Stimulated activated effector memory CD8-positive, alpha-beta T cell treated with anti-CD3 and anti-CD28 coated beads, Interleukin-12 subunit alpha, Interleukin-12 subunit beta, amount 100 ng/mL, for 72 hours (primary cell): ENCODE measurements at regions not wholly inside any gene's neighbourhood (a gene's known extent, or its start where the extent isn't known, plus 50 kb on each side); places are given as distances from the start of the nearest gene placed in this dataset.

Experiments
- ATAC-seq: fragments of 150-1000 bp; cut with Tn5 transposase; 2 replicates; pipeline ENCODE4 v1.10.0; 2021
- DNase-seq, 2 donors: peaks; one replicate each; pipeline ENCODE4 v3.0.0; 2021 to 2022; ENCODE audit warnings: low spot score in 2 of 2
- H3K27ac Mint-ChIP-seq: one replicate; pipeline ENCODE4 v1.8.0; 2022; ENCODE audit warnings: mild to moderate bottlenecking, mixed read lengths
- H3K36me3 Mint-ChIP-seq: one replicate; pipeline ENCODE4 v1.8.0; 2022; ENCODE audit warnings: mild to moderate bottlenecking, mixed read lengths
- H3K4me1 Mint-ChIP-seq: one replicate; pipeline ENCODE4 v1.8.0; 2022; ENCODE audit warnings: mixed read lengths
- H3K4me3 Mint-ChIP-seq: one replicate; pipeline ENCODE4 v1.8.0; 2022; ENCODE audit warnings: mild to moderate bottlenecking, mixed read lengths
- H3K9me3 Mint-ChIP-seq: one replicate; pipeline ENCODE4 v1.8.0; 2022; ENCODE audit warnings: mixed read lengths

- H3K36me3 Mint-ChIP-seq, result no peaks in the 10 kb centered on the region
Observed at GRCh38 chr4:125481334-125482045, 166.7 kb downstream of the FAT4 start.

GRCh38 chr4:125482822-125483221 lies 168.1 kb downstream of the FAT4 start:
- no peaks in the 10 kb centered on the region for H3K4me1 Mint-ChIP-seq
- DNase-seq, result no peak
- no peaks in the 10 kb centered on the region for H3K36me3 Mint-ChIP-seq
- H3K9me3 Mint-ChIP-seq, result peaks cover 10% of the 10 kb centered on the region
- no peak overlapping the region for H3K4me3 Mint-ChIP-seq
- no peak overlapping the region for H3K27ac Mint-ChIP-seq
- no peak for ATAC-seq

More at GRCh38 chr4:125481334-125482045, 166.7 kb downstream of the FAT4 start:
- H3K4me1 Mint-ChIP-seq, result no peaks in the 10 kb centered on the region
- H3K27ac Mint-ChIP-seq, result no peak overlapping the region
- no peak overlapping the region for H3K4me3 Mint-ChIP-seq
- peaks cover 10% of the 10 kb centered on the region for H3K9me3 Mint-ChIP-seq
- ATAC-seq (no peak), DNase-seq (no peak)

GRCh38 chr4:125483278-125483677 lies 168.5 kb downstream of the FAT4 start:
- no peaks in the 10 kb centered on the region for H3K36me3 Mint-ChIP-seq
- H3K9me3 Mint-ChIP-seq, result peaks cover 15% of the 10 kb centered on the region
- no peaks in the 10 kb centered on the region for H3K4me1 Mint-ChIP-seq
- no peak for ATAC-seq
- H3K27ac Mint-ChIP-seq, result no peak overlapping the region
- no peak overlapping the region for H3K4me3 Mint-ChIP-seq
- no peak for DNase-seq

DNA sequence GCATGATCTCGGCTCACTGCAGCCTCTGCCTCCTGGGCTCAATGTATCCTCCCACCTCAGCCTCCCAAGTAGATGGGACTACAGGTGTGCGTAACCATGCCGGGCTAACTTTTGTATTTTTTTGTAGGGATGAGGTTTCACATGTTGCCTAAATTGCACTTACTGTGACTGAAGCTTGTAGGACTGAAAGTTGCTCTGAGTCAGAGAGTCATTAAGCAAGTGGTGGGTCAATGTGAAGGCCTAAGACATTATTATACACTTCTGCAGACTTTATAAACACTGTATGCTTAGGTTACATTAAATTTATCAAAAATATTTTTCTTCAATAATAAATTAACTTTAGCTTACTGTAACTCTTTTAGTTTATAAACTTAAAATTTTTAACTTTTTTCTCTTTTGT lies 170.2 kb downstream of the FAT4 start:
- Mint-ChIP-seq H3K4me1 (no peaks in the 10 kb centered on the region), H3K4me3 (no peak overlapping the region), H3K27ac (no peak overlapping the region), H3K36me3 (no peaks in the 10 kb centered on the region), H3K9me3 (peaks cover 13% of the 10 kb centered on the region)
- ATAC-seq (no peak), DNase-seq (no peak)

DNA sequence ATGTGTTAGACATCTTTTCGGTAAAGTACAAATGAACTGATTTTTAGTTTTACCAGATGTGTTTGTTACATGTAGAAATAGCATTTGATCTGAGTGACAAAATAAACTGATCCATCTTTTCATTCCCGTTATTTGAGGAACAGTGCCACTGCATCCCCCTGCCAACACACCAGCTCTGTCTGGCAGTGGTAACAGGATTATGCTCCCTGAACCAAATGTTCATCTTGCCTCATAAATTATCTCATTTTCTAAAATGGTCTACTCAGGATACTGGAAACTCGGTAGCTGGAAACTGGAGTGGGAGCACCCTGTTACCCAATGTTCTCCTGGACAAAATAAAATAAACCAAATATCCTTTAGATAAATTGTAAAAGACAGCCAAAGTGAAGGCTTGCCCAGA lies 171.6 kb downstream of the FAT4 start:
- Mint-ChIP-seq H3K36me3 (no peaks in the 10 kb centered on the region), H3K4me3 (no peak overlapping the region), H3K27ac (no peak overlapping the region), H3K4me1 (no peaks in the 10 kb centered on the region), H3K9me3 (peaks cover 13% of the 10 kb centered on the region)
- no peak for DNase-seq
- ATAC-seq, result no peak

- H3K36me3 Mint-ChIP-seq, result no peaks in the 10 kb centered on the region
- H3K9me3 Mint-ChIP-seq, result peaks cover 13% of the 10 kb centered on the region
- H3K4me1 Mint-ChIP-seq, result no peaks in the 10 kb centered on the region
- no peak overlapping the region for H3K27ac Mint-ChIP-seq
- H3K4me3 Mint-ChIP-seq, result no peak overlapping the region
- ATAC-seq, result peak; percentile 24
- no peak for DNase-seq
Observed at GRCh38 chr4:125489952-125490690, 175.4 kb downstream of the FAT4 start.

GRCh38 chr4:125492957-125493356 lies 178.2 kb downstream of the FAT4 start:
- ATAC-seq (no peak), DNase-seq (no peak)
- Mint-ChIP-seq H3K4me1 (no peaks in the 10 kb centered on the region), H3K4me3 (no peak overlapping the region), H3K27ac (no peak overlapping the region), H3K36me3 (no peaks in the 10 kb centered on the region), H3K9me3 (peaks cover 15% of the 10 kb centered on the region)

DNA sequence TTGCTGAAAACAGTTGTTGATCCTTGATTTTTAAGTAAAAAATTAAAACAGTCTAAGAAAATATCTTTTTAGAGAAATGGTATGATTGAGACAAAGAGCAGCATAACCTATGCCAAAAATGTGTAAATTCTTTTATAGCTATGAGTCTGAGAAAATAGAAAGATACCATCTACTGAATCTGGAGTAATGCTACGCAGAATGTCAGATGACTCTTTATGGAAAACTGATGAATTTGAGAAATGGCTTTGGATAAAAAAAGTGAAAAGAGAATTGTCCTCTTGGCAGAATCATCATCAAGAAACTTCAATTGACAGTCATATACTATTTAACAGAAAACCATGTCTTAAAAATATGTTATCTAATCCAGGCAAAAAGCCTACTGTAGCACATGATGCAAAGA lies 183.1 kb downstream of the FAT4 start:
- H3K36me3 Mint-ChIP-seq, result no peaks in the 10 kb centered on the region
- H3K9me3 Mint-ChIP-seq, result peaks cover 17% of the 10 kb centered on the region
- no peaks in the 10 kb centered on the region for H3K4me1 Mint-ChIP-seq
- no peak for ATAC-seq
- H3K27ac Mint-ChIP-seq, result no peak overlapping the region
- H3K4me3 Mint-ChIP-seq, result no peak overlapping the region
- DNase-seq, result no peak

GRCh38 chr4:125498981-125499380 lies 184.2 kb downstream of the FAT4 start:
- H3K4me3 Mint-ChIP-seq, result no peak overlapping the region
- H3K36me3 Mint-ChIP-seq, result no peaks in the 10 kb centered on the region
- no peak overlapping the region for H3K27ac Mint-ChIP-seq
- DNase-seq (no peak), ATAC-seq (no peak)
- peaks cover 18% of the 10 kb centered on the region for H3K9me3 Mint-ChIP-seq
- H3K4me1 Mint-ChIP-seq, result no peaks in the 10 kb centered on the region

GRCh38 chr4:125501090-125501489 lies 186.3 kb downstream of the FAT4 start:
- Mint-ChIP-seq H3K27ac (no peak overlapping the region), H3K36me3 (no peaks in the 10 kb centered on the region), H3K9me3 (peaks cover 18% of the 10 kb centered on the region), H3K4me1 (no peaks in the 10 kb centered on the region), H3K4me3 (no peak overlapping the region)
- DNase-seq (no peak), ATAC-seq (no peak)

GRCh38 chr4:125501568-125501967 lies 186.8 kb downstream of the FAT4 start:
- no peak overlapping the region for H3K27ac Mint-ChIP-seq
- H3K36me3 Mint-ChIP-seq, result no peaks in the 10 kb centered on the region
- no peak overlapping the region for H3K4me3 Mint-ChIP-seq
- no peak for DNase-seq
- H3K4me1 Mint-ChIP-seq, result no peaks in the 10 kb centered on the region
- ATAC-seq, result no peak
- H3K9me3 Mint-ChIP-seq, result peaks cover 15% of the 10 kb centered on the region

GRCh38 chr4:125505621-125506020 lies 190.9 kb downstream of the FAT4 start:
- H3K36me3 Mint-ChIP-seq, result no peaks in the 10 kb centered on the region
- no peak overlapping the region for H3K4me3 Mint-ChIP-seq
- H3K4me1 Mint-ChIP-seq, result no peaks in the 10 kb centered on the region
- DNase-seq (no peak), ATAC-seq (no peak)
- H3K9me3 Mint-ChIP-seq, result peaks cover 14% of the 10 kb centered on the region
- H3K27ac Mint-ChIP-seq, result no peak overlapping the region

DNA sequence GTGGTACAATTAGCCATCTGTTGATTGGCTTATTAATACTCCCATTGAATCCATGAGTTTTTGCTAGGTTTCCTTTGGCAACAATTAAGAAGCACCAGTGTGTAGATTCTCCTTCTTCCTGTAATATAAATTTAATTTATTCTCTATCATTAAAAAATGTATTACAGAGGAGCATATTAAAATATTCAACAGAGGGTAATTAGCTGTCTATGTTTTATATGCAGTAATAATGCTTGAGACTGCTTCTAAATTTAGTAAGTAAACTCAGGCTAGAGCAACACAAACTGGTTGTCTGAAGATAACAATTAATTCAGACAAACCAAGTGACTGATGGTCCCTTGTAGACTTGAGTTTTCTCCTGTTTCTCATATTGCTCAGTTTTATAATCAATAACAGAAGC lies 192.4 kb downstream of the FAT4 start:
- Mint-ChIP-seq H3K9me3 (peaks cover 9% of the 10 kb centered on the region), H3K4me3 (no peak overlapping the region)

DNA sequence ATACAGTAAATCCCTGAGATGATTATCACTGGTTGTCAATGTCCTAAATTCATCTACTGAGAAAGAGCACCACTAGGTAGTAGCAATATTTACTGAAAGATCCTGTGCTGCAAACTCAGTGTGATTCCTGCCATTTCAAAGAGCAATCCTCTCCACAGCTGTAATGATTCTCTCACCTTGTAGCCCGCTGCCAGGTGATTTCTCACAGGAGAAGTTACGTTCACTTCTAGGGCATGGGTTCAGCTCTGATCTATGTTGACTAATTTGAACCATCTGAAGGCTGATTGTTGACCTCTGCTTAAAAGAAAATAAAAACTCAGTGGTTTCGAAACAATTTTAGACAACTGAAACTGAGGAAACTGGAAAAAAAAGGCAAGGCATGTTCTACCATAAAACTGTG lies 197.0 kb downstream of the FAT4 start:
- DNase-seq, result no peak
- no peak for ATAC-seq
- Mint-ChIP-seq H3K9me3 (peaks cover 12% of the 10 kb centered on the region), H3K27ac (no peak overlapping the region), H3K36me3 (no peaks in the 10 kb centered on the region), H3K4me1 (no peaks in the 10 kb centered on the region), H3K4me3 (no peak overlapping the region)

More for the DNA sequence above, 192.4 kb downstream of the FAT4 start:
- DNase-seq, result no peak
- H3K36me3 Mint-ChIP-seq, result no peaks in the 10 kb centered on the region
- H3K27ac Mint-ChIP-seq, result no peak overlapping the region
- H3K4me1 Mint-ChIP-seq, result no peaks in the 10 kb centered on the region
- no peak for ATAC-seq

DNA sequence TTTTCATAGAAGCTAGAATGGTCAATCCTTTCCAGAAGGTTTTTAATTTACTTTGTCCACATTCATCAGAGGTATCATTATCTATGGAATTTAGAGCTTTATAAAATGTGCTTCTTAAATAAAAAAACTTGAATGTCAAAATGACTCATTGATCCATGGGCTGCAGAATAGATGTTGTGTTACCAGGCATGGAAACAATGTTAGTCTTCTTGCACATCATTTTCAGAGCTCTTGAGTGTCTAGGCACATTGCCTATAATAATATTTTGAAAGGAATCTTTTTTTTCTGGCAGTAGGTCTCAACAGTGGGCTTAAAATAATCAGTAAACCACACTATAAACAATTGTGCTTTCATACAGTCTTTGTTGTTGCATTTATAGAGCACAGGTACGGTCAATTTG lies 200.3 kb downstream of the FAT4 start:
- no peaks in the 10 kb centered on the region for H3K36me3 Mint-ChIP-seq
- H3K27ac Mint-ChIP-seq, result no peak overlapping the region
- ATAC-seq (no peak), DNase-seq (no peak)
- peaks cover 16% of the 10 kb centered on the region for H3K9me3 Mint-ChIP-seq
- no peaks in the 10 kb centered on the region for H3K4me1 Mint-ChIP-seq
- H3K4me3 Mint-ChIP-seq, result no peak overlapping the region

DNA sequence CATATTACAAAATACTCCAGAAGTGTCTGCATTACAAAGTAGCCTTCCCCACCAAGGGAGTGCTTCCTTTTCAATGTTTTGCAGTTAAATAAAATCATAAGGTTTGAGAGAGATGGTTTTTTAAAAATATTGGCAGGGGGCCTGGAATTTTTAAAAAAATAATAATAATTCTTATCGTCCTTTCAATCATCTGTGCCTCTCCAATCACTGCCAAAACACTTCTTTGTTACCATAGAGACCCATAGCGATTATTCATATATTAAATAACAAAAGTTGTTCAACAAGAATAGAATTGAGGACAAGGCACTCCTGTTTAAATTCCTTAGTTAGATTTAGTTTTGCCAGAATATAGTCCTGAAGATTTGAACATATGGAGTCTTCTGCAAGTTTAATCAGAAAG lies 203.1 kb downstream of the FAT4 start:
- Mint-ChIP-seq H3K9me3 (peaks cover 18% of the 10 kb centered on the region), H3K4me3 (no peak overlapping the region), H3K4me1 (no peaks in the 10 kb centered on the region), H3K27ac (no peak overlapping the region), H3K36me3 (no peaks in the 10 kb centered on the region)
- ATAC-seq (no peak), DNase-seq (no peak)
